ENCODE measurements at regions not wholly inside any gene's neighbourhood (a gene's known extent, or its start where the extent isn't known, plus 50 kb on each side); places are given as distances from the start of the nearest gene placed in this dataset.
"Not testable (repeated sequence)": the region's sequence is repeated elsewhere in the genome, so short reads cannot be mapped to it uniquely, and the experiment has no call there.

DNA sequence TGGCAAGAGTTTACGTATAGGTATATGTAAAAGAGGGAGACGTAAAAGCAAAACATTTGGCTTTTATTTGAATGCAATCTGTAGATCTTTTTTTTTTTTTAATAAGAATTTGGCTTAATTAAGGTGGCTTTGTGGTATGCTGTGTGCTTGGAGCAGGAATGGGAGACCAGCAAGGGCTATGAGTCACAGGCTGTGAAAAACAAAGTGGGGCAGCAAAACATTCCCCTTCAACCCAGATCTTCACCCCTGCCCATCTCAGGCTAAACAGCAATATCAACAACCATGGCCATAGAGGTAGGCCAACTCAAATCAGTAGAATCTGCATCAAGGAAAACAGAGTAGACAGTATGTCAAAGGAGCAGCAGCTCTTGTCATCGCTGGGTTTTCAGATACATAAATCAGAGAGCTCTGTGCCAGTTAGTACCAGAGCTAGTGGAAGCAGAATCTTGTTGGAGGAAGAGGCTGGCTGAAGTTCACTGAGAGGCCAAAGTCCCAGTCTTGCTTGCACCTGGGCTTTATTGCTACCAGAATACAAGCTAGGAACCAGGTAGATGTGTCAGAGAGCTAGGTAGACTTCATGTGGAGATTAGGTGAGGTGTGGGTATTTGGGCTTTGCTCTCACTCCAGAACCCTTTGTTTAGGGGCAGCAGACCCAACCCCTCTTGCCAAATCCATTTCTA lies 191.5 kb upstream of the FANCL start:
- no peak for DNase-seq

DNA sequence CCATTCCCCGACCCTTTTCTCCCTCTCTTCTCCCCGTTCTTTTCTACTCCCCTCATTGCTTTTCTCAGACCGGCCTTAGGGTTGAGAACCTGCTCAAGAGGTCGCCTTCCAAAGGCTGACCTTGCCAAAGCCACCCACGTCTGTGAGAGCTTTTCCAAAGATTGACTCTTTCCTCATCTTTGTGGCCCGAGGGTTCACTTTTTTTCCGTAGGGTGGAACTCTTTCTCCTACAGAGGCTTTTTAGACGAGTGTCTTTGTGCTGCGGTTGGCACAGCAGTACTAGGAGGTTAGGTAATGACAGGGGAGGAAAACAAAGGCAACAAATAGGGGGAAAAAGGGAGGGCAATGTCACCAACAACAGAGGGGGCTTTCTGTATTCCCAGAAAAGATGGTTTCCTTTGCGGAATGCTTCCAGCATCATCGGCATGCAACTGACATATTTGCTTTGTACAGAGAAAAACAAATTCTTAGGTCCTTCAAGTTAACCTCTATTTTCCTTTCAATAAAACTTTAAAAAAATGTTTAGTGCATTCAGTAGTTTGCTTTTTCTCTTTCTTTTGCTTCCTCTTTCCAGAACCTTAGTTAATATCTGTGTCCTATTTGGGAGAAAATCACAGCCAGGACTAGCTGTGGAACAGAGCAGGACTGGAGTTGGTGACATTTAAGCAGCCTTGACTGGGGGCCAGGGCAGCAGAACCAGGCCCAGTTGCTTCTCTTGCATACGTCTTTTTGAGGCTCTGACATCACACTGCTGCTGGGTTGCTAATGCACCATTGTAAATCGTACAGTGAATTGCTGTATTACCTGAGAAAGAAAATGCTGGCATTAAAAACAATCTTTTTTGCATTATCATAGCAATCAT lies 188.1 kb upstream of the FANCL start:
- no peak for DNase-seq

DNA sequence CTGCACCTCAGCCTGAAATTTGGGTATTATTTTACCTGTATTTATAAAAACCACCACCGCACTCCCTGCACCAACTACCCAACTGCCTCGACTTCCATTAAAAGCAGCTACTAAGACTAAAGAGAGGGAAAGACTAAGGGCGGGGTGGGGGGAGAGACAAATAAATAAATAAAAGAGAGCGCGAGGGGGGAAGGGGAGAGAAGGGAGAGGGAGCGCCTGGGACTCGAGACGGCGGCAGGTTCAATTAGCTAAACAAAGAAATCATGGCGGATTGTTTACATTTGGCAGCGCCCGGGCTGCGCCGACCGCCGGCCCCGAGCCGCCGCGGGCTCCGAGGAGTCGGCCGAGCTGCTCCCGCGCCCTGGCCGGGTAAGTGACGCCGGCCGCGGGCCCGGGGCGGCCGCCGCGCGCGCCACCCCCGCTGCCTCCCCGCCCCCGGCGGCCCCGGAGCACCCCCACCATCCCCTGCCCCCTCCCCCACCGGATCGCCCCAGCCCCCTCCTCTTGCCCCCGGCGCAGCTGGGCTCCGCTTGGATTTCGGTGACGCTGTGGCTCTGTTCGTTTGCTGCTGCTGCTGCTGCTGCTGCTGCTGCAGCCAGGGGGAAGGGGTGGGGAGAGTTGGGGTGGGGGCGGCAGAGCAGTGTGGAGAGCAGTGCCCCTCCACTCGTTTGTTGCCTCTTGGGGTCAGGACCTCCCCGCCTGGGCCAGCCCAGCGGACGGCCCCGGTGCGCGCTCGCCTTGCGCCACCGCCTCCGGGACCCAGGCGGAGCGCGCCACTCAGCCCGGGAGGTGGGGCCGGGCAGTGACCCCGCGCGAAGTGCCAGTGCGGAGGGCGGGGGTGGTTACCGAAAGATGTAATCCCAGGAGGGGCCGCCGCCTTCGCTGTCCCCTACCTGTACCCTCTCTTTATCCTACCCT lies 187.2 kb upstream of the FANCL start:
- DNase-seq = no peak

DNA sequence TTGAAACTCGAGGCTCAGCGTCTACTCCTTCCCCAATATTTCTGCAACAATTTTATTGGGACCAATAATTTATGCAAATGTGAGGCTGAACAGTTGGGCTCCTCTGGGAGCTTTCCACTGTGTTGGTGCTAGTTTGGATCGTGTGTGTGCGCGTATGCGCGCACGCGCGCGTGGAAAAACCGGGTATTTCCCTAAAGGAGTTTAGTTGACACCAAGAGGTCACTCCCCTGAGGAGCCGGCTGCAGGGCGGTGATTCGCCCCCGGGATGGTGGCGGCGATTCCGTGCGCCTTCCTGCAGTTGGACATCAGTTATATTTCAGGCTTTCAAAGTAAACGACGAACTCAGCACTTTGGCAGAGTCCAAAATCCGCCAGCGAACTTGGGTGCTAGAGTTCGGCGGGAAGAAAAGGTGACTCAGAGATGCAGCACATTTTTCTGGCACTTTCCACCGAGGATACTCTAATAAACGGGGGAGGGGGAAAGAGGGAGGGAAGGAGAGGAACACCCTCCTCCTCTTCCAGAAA lies 186.5 kb upstream of the FANCL start:
- no peak for DNase-seq

DNA sequence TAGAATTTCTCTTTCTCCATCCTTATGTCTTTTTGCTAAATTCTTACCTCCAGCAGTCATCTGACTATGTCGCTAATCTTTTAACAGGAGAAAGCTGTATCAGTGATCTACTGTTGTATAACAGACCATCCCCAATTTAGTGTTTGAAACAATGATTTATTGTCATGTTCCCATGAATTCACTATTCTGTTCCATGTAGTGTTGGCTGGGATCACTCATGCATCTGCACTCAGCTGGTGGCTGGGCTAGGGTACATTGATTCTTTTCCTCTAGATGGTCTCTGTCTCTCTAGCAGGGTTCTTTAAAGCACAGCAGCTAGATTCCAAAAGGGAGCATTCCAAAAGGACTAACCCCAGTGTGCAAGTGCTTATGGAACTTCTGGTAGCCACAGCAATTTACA lies 184.2 kb upstream of the FANCL start:
- DNase-seq = no peak

DNA sequence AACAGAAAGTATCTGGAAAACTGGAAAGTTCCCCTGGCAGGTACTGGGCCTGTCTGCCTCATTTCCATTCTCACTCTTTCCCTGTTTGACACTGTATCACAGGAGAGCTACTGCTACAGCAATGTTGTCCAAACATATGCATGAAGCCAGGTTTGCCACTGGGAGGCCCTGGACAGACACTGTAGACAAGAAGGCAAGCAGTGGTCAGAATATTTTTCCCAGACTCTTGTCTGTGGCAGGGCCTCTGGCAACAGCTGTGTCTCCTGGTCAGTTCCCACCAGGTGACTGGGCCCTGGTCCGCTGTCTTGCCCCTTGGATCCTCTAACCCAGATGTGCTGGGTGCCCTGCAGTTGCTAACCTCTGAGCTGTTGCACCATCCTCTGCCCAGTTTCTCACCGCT lies 178.9 kb upstream of the FANCL start:
- DNase-seq = no peak

DNA sequence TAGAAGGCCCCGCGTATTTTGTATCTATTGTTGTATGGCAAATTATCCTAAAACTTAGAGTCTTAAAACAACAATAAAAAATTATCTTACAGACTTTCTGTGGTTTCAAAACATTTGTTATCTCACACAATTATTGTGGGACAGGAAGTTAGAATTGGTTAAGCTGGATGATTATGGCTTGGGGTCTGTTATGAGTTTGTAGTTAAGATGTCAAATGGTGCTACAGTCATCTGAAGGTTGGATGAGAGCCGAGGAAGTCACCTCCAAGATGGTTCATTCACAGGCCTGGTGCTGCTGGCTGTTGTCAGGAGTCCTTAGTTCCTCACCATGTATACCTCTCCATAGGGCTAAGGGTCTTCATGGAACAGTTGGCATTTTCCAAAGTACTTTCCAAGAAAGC lies 175.6 kb upstream of the FANCL start:
- no peak for DNase-seq

DNA sequence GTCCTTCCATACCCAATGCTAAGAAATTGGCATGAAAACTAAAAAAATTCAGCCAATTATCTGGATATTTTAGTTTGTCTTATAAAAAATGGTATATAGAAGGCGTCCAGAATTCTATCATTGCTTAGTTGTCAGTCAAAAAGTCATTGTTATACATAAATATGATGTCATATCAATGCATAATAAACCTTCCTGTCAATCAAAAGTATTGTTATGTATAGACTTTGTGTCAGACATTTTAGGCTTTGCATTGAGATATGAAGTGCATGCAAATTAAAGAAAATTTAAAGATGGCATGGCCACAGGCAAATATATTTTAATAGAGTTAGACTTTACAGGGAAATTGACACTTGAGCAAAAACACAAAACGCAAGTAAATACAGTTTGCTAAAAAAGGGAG lies 173.4 kb upstream of the FANCL start:
- DNase-seq = no peak

DNA sequence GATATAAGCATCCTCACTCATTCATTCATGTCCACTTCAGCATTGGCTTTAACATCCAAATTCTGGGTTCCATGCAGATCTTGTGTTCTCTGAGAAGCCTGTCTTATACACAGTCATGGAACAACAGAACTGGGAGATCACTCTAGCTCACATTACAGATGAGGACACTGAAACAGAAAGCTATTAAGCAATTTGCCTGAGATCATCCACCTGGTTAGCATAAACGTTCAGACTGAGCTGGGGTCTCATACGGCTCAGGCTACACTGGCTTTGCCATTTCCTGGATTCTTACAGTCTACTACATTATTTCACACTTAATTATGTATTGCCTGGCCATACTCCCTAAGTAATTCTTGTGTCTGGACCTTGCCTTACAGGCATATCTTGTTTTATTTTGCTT lies 169.4 kb upstream of the FANCL start:
- DNase-seq = no peak

DNA sequence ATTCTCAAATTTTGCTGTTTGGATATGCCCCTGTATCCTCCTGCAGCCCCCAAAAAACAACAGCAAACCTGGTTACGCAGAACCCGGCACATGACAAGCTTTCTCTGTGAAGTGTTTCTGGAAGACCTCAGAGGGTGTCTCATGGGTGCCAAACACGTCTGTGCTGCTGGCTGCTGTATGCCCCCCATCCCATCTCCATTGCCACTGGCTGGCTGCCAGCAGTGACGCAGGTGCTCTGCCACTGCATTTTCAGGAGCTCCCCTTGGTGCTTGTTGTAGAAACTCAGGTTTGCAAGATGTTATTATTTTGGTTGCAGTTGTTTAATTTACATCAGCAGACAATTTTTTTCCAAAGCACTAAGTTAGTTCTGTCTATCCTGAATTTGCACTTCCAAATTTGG lies 166.4 kb upstream of the FANCL start:
- DNase-seq = no peak

DNA sequence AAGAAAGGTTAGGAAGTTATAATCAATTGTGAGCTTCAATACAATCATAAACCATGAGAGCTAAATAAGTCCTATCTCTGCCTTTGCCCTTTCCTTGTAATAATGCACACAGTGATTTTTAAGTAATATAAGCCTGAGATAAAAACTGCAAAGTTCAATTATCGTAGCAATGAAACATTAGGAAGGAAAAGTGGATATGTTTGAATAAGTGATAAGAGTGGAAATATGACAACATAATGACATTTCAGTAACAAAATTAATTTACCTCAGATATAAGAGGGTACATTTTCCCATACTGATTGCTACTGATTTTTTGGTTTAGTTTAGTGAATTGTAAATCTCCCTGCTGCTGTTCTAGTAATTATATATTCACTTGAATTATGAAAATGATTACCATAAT lies 164.2 kb upstream of the FANCL start:
- DNase-seq = no peak

DNA sequence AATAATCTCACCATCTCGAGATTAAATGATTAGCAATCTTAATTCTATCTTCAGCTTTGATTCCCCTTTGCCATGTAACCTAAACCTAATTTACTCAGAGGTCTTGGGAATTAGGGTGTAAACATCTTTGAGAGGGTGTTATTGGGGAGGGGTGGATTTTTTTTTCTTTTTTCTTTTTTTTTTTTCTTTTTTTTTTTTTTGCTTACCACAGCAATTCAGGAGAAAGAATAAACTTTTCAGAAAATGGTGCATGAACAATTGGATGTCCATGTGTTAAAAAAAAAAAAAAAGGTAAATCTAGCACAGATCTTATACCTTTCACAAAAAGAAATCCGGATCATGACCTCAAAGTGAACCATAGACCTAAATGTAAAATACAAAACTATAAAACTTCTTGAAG lies 160.8 kb upstream of the FANCL start:
- DNase-seq = no peak

DNA sequence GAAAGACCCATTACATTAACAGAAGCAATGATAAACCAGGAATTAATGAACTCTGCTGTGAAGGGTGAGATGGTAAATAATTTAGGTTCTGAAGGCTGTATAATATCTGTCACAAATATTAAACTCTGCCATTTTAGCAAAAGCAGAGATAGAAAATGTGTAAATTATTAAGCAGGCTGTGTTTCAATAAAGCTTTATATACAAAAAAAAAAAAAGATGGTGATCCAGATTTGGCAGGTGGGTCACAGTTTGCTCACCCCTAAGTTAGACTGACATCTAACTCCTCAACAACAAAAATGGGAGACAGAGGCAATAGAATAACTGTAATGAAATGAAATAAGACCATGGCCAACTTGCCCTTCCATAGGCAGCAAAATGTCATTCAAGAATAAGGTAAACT lies 157.3 kb upstream of the FANCL start:
- DNase-seq = no peak

DNA sequence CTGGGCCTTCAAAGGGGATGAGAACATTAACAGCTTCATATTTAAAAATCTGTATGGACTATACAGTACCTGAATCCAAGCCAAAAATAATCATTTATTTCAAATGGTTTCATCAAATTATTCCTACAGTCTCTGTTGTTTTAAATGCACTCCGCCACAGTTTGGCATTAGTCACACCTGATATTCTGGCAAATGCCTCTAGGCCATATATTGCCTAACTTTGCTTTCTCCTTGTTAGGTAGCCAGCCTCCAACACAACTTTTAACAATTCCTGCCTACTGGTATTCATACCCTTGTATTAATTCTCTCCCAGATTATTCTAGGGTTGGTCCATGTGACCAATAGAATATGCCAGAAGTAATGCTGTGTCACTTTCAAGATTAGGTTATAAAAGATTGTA lies 146.6 kb upstream of the FANCL start:
- no peak for DNase-seq

DNA sequence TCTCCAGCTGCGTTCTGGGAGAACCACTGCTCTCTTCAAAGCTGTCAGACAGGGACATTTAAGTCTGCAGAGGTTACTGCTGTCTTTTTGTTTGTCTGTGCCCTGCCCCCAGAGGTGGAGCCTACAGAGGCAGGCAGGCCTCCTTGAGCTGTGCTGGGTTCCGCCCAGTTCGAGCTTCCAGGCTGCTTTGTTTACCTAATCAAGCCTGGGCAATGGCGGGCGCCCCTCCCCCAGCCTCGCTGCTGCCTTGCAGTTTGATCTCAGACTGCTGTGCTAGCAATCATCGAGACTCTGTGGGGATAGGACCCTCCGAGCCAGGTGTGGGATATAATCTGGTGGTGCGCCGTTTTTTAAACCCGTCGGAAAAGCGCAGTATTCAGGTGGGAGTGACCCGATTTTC lies 145.8 kb upstream of the FANCL start:
- DNase-seq = not testable (repeated sequence)

DNA sequence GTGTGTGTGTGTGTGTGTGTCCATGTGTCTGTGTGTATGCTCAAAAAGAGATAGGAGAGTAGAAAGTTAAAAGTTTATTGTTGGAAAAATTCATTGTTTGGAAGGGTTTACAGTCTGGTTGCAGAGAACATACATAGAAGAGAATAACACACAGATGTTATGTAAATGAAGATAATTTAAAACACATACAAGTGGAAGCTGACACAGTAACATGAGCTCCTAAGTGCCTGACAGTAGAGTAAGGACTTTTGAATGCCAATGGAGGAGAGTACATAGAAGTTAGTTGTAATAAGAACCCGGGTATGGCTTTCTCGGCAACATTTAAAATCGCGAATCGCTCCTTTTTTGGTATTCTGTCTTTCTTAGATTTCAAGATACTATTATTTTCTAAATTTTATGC lies 137.0 kb upstream of the FANCL start:
- no peak for DNase-seq

DNA sequence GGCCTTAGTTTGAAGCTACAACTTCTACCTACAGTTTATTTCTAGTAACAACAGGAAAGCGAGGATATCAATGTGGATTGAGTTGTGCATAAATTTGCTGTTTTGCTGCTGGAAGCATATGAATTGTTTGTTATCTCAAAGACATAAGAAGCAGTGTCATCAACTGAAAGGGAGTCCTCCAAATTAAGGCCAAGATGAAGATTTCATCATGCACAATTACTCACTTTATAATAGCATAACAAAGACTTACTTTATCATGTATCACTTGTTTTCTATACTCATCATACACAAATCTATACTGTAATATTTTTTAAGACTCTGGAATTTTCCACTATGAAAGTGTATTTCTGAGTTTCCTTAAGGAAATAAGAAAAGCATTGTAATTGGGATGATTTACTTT lies 136.1 kb upstream of the FANCL start:
- DNase-seq = no peak

DNA sequence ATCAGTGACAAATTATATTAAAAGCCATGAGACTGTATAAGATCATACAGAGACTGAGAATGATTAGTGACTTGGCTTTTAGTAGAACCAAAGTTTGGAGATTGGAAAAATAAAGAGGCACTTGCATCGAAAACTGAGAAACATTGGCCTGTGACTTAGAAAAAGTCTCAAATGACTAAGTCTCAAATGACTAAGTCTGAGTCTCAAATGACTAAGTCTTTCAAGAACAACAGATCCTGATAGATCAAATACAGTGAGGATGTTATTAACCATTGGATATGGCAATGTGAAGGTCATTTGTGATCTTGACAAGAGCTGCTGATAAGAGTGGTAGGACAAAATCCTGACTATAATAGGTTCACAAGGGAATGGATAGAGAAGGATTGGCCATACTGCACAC lies 135.5 kb upstream of the FANCL start:
- no peak for DNase-seq

DNA sequence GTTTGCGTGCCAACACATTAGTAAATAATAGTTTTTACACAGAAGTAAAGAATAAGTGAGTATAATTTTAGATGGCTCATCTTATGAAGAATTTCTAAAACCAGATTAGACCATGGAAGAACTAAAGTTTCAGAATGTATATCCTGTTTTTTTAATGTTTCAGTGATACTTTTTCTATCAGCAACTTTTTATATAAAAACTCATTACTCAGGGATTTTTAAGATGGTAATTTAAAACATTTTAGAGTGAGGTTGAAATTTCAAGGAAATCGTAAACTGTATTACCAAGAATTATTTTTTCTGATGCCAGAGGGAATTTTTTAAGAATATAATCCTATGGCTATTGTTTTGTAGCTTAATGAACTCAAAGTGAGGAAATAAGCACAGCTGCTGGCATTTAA lies 128.5 kb upstream of the FANCL start:
- no peak for DNase-seq

DNA sequence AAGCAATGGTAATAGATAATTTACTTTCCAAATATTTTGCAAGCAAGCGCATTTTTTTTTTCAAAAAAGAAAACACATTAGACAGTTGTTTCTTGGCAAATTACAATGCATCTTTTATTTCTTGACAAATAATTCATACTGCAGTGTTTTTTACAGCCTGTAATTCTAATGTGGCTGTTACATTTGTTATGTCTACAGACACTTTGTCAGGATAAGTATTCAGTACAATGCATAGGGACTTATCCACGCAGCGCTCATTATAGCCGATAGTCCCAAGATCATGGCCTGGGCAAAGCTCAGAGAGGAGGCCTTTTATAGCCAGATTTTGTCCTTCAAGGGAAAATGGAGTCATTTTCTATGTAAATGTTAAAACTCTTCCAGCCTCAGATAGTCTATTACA lies 123.0 kb upstream of the FANCL start:
- no peak for DNase-seq

DNA sequence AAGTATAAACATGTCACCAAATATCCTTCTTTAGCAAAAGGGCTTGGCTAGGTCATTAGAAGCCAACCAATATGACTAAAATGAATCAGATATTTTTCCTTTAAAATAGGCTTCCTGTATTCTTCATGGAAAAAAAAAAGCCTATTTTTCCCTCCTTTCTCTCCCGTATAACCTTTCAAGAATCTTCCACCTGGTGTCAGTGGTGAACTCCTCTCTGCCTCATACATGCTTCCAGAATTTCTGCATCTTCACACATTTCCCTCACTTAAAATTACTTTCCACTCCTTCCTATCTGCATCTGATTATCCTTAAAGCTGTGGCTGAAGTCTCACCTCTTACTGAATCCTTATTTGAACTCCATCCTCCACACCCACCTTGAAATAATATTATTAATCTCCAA lies 116.9 kb upstream of the FANCL start:
- DNase-seq = no peak

DNA sequence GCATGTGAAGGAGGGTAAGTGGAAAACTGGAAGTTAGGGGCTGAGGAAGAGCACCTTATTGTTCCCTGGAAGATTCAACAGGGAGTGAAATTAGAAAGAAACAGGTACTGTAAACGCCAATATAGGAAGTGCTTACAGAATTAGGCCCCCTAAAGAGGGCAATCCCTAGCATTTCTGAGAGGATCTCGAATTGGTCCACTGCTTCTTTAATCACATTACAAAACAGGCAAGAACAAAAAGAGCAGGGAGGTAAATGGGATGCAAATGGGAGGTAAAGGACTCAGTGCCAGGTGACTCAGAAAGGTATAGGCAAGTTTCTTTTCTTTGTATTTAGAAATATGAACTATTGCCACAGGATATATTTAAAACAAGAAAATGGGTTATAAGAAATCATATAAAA lies 116.4 kb upstream of the FANCL start:
- no peak for DNase-seq

DNA sequence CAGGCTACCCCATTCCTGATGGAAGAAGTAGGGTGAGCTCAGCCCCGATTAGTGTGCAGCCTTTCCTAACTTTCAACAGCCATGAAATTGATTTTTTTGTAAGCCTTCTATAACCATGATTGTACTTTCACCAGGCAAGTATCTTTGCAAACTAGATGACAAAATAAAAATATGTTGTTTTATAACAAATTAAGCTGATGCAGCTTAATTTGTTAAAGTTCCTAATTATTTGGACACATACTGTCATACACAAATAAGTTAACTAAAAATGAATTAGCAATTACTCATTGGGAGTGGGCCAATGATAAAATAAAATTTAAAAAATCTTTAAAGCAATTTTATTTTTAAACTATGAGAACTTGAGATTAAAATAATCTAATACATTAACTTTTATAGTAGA lies 113.1 kb upstream of the FANCL start:
- no peak for DNase-seq
